T-helper 2 cell treated with Interferon-gamma antibody and Interleukin-4, amounts not matched to agents 5 μg/mL and 100 μg/mL, for 36 hours (primary cell): ENCODE measurements at regions not wholly inside any gene's neighbourhood (a gene's known extent, or its start where the extent isn't known, plus 50 kb on each side); places are given as distances from the start of the nearest gene placed in this dataset.

Experiments
- DNase-seq: peaks from one replicate; pipeline ENCODE4 v3.0.0; 2021; ENCODE audit warnings: low spot score
- H3K27ac Mint-ChIP-seq: one replicate; pipeline ENCODE4 v1.8.0; 2021; ENCODE audit warnings: mild to moderate bottlenecking, mixed read lengths
- H3K27me3 Mint-ChIP-seq: one replicate; pipeline ENCODE4 v1.8.0; 2021; ENCODE audit warnings: low read depth, mixed read lengths
- H3K36me3 Mint-ChIP-seq: one replicate; pipeline ENCODE4 v1.8.0; 2021; ENCODE audit warnings: low read depth, mixed read lengths
- H3K4me1 Mint-ChIP-seq: one replicate; pipeline ENCODE4 v1.8.0; 2021; ENCODE audit warnings: low read depth, mixed read lengths
- H3K4me3 Mint-ChIP-seq: one replicate; pipeline ENCODE4 v1.8.0; 2022; ENCODE audit warnings: mild to moderate bottlenecking, moderate library complexity, mixed read lengths
- H3K9me3 Mint-ChIP-seq: one replicate; pipeline ENCODE4 v1.8.0; 2021; ENCODE audit warnings: mixed read lengths

GRCh38 chr9:95588724-95589588 lies 72.2 kb upstream of the PTCH1 start:
- no peak for DNase-seq
- peaks cover 16% of the 10 kb centered on the region for H3K27me3 Mint-ChIP-seq
- H3K4me3 Mint-ChIP-seq: no peak overlapping the region
- no peak overlapping the region for H3K27ac Mint-ChIP-seq
- H3K9me3 Mint-ChIP-seq: no peaks in the 10 kb centered on the region
- no peaks in the 10 kb centered on the region for H3K4me1 Mint-ChIP-seq
- no peaks in the 10 kb centered on the region for H3K36me3 Mint-ChIP-seq

GRCh38 chr9:95587021-95587964 lies 70.5 kb upstream of the PTCH1 start:
- no peak overlapping the region for H3K27ac Mint-ChIP-seq
- no peaks in the 10 kb centered on the region for H3K36me3 Mint-ChIP-seq

DNA sequence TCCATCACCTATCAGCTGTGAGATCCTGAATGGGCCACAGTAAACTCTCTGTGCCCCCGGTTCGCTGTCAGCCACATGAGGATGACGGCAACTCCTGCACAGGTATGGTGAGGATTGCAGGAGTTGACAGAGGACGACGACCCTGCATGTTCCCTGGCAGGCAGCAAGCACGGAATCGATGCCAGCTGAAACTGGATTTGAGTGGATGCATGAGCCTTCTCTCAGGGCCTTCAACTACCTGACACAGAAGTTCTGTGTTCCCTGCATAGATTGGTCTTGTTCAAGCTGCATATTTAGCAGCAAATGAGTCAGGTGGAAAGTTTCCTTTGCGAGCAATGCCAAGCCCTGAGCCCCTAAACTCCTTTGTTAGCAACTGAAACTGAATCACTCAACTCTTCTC lies 69.6 kb upstream of the PTCH1 start:
- Mint-ChIP-seq H3K9me3 (no peaks in the 10 kb centered on the region), H3K36me3 (no peaks in the 10 kb centered on the region), H3K4me1 (no peaks in the 10 kb centered on the region), H3K27ac (no peak overlapping the region), H3K4me3 (no peak overlapping the region), H3K27me3 (peaks cover 8% of the 10 kb centered on the region)
- no peak for DNase-seq

More at GRCh38 chr9:95587021-95587964, 70.5 kb upstream of the PTCH1 start:
- no peak overlapping the region for H3K4me3 Mint-ChIP-seq
- peaks cover 12% of the 10 kb centered on the region for H3K27me3 Mint-ChIP-seq
- no peaks in the 10 kb centered on the region for H3K9me3 Mint-ChIP-seq
- DNase-seq: no peak
- no peaks in the 10 kb centered on the region for H3K4me1 Mint-ChIP-seq

GRCh38 chr9:95585824-95586223 lies 69.1 kb upstream of the PTCH1 start:
- DNase-seq: no peak
- Mint-ChIP-seq H3K4me3 (no peak overlapping the region), H3K27me3 (peaks cover 8% of the 10 kb centered on the region), H3K36me3 (no peaks in the 10 kb centered on the region), H3K27ac (no peak overlapping the region), H3K4me1 (no peaks in the 10 kb centered on the region), H3K9me3 (no peaks in the 10 kb centered on the region)

DNA sequence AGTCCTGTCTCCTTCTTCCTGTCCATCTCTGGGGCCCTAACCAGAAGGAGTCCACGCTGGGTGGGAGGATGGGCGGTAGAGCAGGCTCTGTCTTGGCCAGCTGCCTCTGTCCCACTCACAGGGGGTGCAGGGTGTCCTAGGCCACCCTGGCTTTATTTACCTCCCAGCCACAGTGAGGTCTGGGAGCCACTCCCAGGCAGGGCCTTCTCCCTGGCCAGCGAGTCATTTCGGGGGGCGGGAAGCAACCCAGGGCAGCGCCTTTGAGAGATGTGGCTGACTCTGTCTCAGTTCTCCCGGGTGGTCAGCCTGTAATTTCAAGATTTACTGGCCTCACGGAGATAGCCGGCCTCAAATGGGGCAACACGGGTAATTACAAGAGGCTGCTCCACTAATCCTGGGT lies 67.4 kb upstream of the PTCH1 start:
- Mint-ChIP-seq H3K9me3 (no peaks in the 10 kb centered on the region), H3K27ac (no peak overlapping the region), H3K36me3 (no peaks in the 10 kb centered on the region), H3K27me3 (peaks cover 2% of the 10 kb centered on the region), H3K4me1 (no peaks in the 10 kb centered on the region), H3K4me3 (no peak overlapping the region)
- DNase-seq: no peak

- Mint-ChIP-seq H3K4me1 (no peaks in the 10 kb centered on the region), H3K9me3 (no peaks in the 10 kb centered on the region), H3K4me3 (no peak overlapping the region), H3K27ac (no peak overlapping the region), H3K27me3 (peaks cover 7% of the 10 kb centered on the region), H3K36me3 (no peaks in the 10 kb centered on the region)
- DNase-seq: no peak
Measured at GRCh38 chr9:95581900-95582299, 65.1 kb upstream of the PTCH1 start.

- no peak overlapping the region for H3K27ac Mint-ChIP-seq
Measured at GRCh38 chr9:95580812-95581761, 64.3 kb upstream of the PTCH1 start.

GRCh38 chr9:95574866-95575553 lies 58.2 kb upstream of the PTCH1 start:
- H3K4me1 Mint-ChIP-seq: peaks cover 6% of the 10 kb centered on the region
- H3K27me3 Mint-ChIP-seq: peaks cover 20% of the 10 kb centered on the region
- H3K36me3 Mint-ChIP-seq: no peaks in the 10 kb centered on the region
- H3K9me3 Mint-ChIP-seq: no peaks in the 10 kb centered on the region
- no peak for DNase-seq
- H3K4me3 Mint-ChIP-seq: no peak overlapping the region
- no peak overlapping the region for H3K27ac Mint-ChIP-seq

More at GRCh38 chr9:95580812-95581761, 64.3 kb upstream of the PTCH1 start:
- H3K36me3 Mint-ChIP-seq: no peaks in the 10 kb centered on the region
- peaks cover 8% of the 10 kb centered on the region for H3K27me3 Mint-ChIP-seq
- no peak for DNase-seq
- no peak overlapping the region for H3K4me3 Mint-ChIP-seq
- H3K9me3 Mint-ChIP-seq: no peaks in the 10 kb centered on the region
- H3K4me1 Mint-ChIP-seq: no peaks in the 10 kb centered on the region

DNA sequence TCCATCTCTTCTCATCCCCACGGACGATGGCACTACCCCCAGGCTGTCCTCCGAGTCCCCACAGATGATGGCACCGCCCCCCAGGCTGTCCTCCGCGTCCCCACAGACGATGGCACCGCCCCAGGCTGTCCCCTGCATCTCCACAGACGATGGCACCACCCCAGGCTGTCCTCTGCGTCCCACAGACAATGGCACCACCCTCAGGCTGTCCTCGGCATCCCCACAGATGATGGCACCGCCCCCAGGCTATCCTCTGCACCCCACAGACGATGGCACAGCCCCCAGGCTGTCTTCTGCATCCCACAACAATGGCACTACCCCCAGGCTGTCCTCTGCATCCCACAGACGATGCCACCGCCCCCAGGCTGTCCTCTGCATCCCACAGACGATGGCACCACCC lies 57.4 kb upstream of the PTCH1 start:
- Mint-ChIP-seq H3K4me3 (no peak overlapping the region), H3K4me1 (peaks cover 9% of the 10 kb centered on the region), H3K36me3 (no peaks in the 10 kb centered on the region), H3K27me3 (peaks cover 21% of the 10 kb centered on the region), H3K27ac (no peak overlapping the region), H3K9me3 (no peaks in the 10 kb centered on the region)
- no peak for DNase-seq

GRCh38 chr9:95573463-95573862 lies 56.7 kb upstream of the PTCH1 start:
- Mint-ChIP-seq H3K4me3 (no peak overlapping the region), H3K36me3 (no peaks in the 10 kb centered on the region), H3K27me3 (peaks cover 25% of the 10 kb centered on the region), H3K4me1 (peaks cover 9% of the 10 kb centered on the region), H3K27ac (no peak overlapping the region), H3K9me3 (no peaks in the 10 kb centered on the region)
- DNase-seq: no peak

DNA sequence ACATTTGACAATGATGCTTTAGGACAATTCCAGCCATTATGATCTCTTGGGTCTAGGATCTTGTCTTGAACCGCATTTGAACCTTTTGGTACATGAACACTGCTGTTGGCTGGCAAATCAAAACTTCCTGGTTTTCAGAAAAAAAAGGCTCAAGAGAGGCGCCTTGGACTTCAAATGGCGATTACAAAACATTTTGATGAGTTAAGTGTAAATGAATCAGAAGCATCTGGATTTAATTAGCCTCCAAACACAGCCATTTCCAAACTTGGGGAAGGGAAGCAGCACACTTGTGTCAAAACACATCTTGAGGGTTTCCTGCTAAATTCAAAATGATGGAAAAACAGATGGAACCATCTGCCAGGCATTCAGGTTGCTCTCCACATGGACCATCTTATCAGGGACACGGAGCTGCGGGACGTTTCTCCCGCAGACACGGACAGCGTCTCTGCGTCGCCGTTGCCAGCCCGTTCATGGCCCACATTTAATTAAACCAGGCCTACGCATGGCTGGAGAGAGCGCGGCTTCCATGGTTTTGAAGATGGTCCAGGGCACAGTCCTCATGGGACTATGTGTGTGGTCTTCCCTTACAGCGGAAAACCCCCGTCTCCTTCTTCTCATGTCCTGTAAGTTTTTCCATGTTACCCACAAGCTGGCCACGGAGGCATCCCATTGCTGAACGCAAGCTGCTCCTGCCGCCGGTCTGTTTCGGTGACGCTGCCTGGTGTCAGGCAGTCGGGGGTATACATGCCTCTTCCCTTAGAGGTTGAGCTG lies 55.8 kb upstream of the PTCH1 start:
- H3K4me1 Mint-ChIP-seq: peaks cover 9% of the 10 kb centered on the region
- H3K27ac Mint-ChIP-seq: no peak overlapping the region
- DNase-seq: no peak
- H3K27me3 Mint-ChIP-seq: peaks cover 25% of the 10 kb centered on the region
- no peak overlapping the region for H3K4me3 Mint-ChIP-seq
- no peaks in the 10 kb centered on the region for H3K9me3 Mint-ChIP-seq
- H3K36me3 Mint-ChIP-seq: no peaks in the 10 kb centered on the region

GRCh38 chr9:95570646-95571045 lies 53.9 kb upstream of the PTCH1 start:
- H3K27me3 Mint-ChIP-seq: peaks cover 22% of the 10 kb centered on the region
- H3K27ac Mint-ChIP-seq: no peak overlapping the region
- H3K36me3 Mint-ChIP-seq: no peaks in the 10 kb centered on the region
- no peak for DNase-seq
- no peaks in the 10 kb centered on the region for H3K9me3 Mint-ChIP-seq
- H3K4me1 Mint-ChIP-seq: peaks cover 9% of the 10 kb centered on the region
- no peak overlapping the region for H3K4me3 Mint-ChIP-seq
